Neural crest cell (in vitro differentiated cells): ENCODE measurements at regions not wholly inside any gene's neighbourhood (a gene's known extent, or its start where the extent isn't known, plus 50 kb on each side); places are given as distances from the start of the nearest gene placed in this dataset.

Experiments used
- DNase-seq: peaks from one replicate; pipeline ENCODE4 v3.0.0; 2021; ENCODE audit warnings: low read depth, mixed read lengths, low spot score
- H3K27ac Mint-ChIP-seq: one replicate; pipeline ENCODE4 v1.8.0; 2021; ENCODE audit warnings: mild to moderate bottlenecking, mixed read lengths; ENCODE audit not compliant: unreplicated experiment
- H3K27me3 Mint-ChIP-seq: 2 replicates; pipeline ENCODE4 v1.8.0; 2021; ENCODE audit warnings: low read depth, mild to moderate bottlenecking, mixed read lengths
- H3K36me3 Mint-ChIP-seq: 2 replicates; pipeline ENCODE4 v1.8.0; 2021; ENCODE audit warnings: low read depth, mild to moderate bottlenecking, mixed read lengths
- H3K4me1 Mint-ChIP-seq: 2 replicates; pipeline ENCODE4 v1.8.0; 2021; ENCODE audit warnings: mixed read lengths
- H3K4me3 Mint-ChIP-seq: one replicate; pipeline ENCODE4 v1.8.0; 2021; ENCODE audit warnings: mild to moderate bottlenecking, mixed read lengths
- H3K9me3 Mint-ChIP-seq: 2 replicates; pipeline ENCODE4 v1.8.0; 2021; ENCODE audit warnings: mixed read lengths
- TF ChIP-seq, protein P1 (sequence below): fragments of 200-600 bp; sonication (generic); conservative IDR thresholded peaks from 2 replicates; pipeline ENCODE4 v1.5.0; 2021; ENCODE audit warnings: antibody characterized with exemption, mild to moderate bottlenecking

DNA sequence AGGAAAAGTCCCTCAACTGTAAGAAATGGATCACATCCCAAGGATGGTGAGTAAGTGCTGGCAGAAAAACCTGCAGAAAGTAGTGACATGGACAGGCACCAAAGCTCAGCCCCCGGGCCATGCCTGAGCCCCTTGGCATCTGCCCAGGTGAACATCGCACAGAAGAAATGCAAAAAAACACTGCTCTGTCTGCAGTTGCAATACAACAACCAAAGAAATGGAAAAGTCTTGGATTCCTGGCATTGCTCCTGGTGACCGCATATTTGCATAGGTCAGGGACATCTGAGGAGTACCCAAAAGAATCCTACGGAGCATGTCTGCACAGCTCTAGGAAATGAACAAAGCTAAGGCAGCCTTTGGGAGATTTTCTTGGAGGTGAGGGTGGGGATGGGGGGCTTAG, 63.1 kb upstream of the PTPRT start:
- Mint-ChIP-seq H3K36me3 (no peaks in the 10 kb centered on the region), H3K4me3 (no peak overlapping the region), H3K27me3 (peaks cover 37% of the 10 kb centered on the region), H3K27ac (no peak overlapping the region), H3K4me1 (no peaks in the 10 kb centered on the region), H3K9me3 (peaks cover 3% of the 10 kb centered on the region)
- DNase-seq, result no peak
- TF ChIP-seq, protein P1, sequence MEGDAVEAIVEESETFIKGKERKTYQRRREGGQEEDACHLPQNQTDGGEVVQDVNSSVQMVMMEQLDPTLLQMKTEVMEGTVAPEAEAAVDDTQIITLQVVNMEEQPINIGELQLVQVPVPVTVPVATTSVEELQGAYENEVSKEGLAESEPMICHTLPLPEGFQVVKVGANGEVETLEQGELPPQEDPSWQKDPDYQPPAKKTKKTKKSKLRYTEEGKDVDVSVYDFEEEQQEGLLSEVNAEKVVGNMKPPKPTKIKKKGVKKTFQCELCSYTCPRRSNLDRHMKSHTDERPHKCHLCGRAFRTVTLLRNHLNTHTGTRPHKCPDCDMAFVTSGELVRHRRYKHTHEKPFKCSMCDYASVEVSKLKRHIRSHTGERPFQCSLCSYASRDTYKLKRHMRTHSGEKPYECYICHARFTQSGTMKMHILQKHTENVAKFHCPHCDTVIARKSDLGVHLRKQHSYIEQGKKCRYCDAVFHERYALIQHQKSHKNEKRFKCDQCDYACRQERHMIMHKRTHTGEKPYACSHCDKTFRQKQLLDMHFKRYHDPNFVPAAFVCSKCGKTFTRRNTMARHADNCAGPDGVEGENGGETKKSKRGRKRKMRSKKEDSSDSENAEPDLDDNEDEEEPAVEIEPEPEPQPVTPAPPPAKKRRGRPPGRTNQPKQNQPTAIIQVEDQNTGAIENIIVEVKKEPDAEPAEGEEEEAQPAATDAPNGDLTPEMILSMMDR, result no peak

DNA sequence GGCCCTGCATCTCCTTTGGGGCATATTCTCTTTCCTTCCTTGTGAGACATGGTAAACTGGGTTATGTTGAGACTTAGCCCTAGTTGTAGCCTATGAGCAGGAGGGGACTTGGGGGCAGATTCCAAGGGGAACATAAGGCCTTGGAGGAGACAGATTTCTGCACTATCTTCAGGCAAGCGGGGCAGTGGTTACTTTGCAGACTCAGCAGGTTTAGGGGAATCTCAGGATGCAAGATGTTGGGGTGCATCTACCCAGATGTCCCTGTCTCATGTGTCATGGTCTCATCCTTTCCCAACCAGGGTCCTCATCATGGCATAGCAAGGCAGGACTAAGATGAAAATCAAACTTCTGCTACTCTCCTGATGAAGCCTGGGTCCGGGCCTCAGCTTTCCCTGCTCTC, 58.6 kb upstream of the PTPRT start:
- Mint-ChIP-seq H3K27me3 (peaks cover 45% of the 10 kb centered on the region), H3K9me3 (no peaks in the 10 kb centered on the region), H3K36me3 (no peaks in the 10 kb centered on the region), H3K27ac (no peak overlapping the region), H3K4me3 (no peak overlapping the region), H3K4me1 (no peaks in the 10 kb centered on the region)
- TF ChIP-seq, protein P1, result no peak
- DNase-seq, result no peak

- Mint-ChIP-seq H3K9me3 (no peaks in the 10 kb centered on the region), H3K27ac (no peak overlapping the region), H3K4me3 (no peak overlapping the region), H3K36me3 (no peaks in the 10 kb centered on the region), H3K27me3 (peaks cover 45% of the 10 kb centered on the region), H3K4me1 (no peaks in the 10 kb centered on the region)
- no peak for DNase-seq
- TF ChIP-seq, protein P1, result no peak
Observed at GRCh38 chr20:43247361-43247760, 57.7 kb upstream of the PTPRT start.

GRCh38 chr20:43244647-43245046, 54.9 kb upstream of the PTPRT start:
- TF ChIP-seq, protein P1, result no peak
- no peak overlapping the region for H3K27ac Mint-ChIP-seq
- no peak overlapping the region for H3K4me3 Mint-ChIP-seq
- H3K36me3 Mint-ChIP-seq, result no peaks in the 10 kb centered on the region
- no peak for DNase-seq
- H3K4me1 Mint-ChIP-seq, result no peaks in the 10 kb centered on the region
- H3K9me3 Mint-ChIP-seq, result no peaks in the 10 kb centered on the region
- peaks cover 68% of the 10 kb centered on the region for H3K27me3 Mint-ChIP-seq

- no peaks in the 10 kb centered on the region for H3K36me3 Mint-ChIP-seq
- no peaks in the 10 kb centered on the region for H3K4me1 Mint-ChIP-seq
- H3K4me3 Mint-ChIP-seq, result no peak overlapping the region
- H3K27me3 Mint-ChIP-seq, result peaks cover 74% of the 10 kb centered on the region
- no peak overlapping the region for H3K27ac Mint-ChIP-seq
- no peaks in the 10 kb centered on the region for H3K9me3 Mint-ChIP-seq
- no peak for DNase-seq
- TF ChIP-seq, protein P1, result peak; percentile 24
Observed at GRCh38 chr20:43243672-43244269, 54.1 kb upstream of the PTPRT start.
